Choroid plexus epithelial cell (primary cell): ENCODE measurements at regions not wholly inside any gene's neighbourhood (a gene's known extent, or its start where the extent isn't known, plus 50 kb on each side); places are given as distances from the start of the nearest gene placed in this dataset.

Experiments used
- DNase-seq: peaks from one replicate; pipeline ENCODE4 v3.0.0-alpha.2; 2010; ENCODE audit warnings: low read depth
- H3K4me3 ChIP-seq: 2 replicates; pipeline ENCODE4 v1.5.1; 2011; ENCODE audit warnings: low read depth, mild to moderate bottlenecking, control low read depth, low read length, moderate library complexity
- TF ChIP-seq, protein P1 (sequence below): conservative IDR thresholded peaks from 2 replicates; pipeline ENCODE4 v1.5.1; 2011; ENCODE audit warnings: low read depth, mild to moderate bottlenecking, control low read depth, inconsistent platforms, low read length, moderate library complexity

DNA sequence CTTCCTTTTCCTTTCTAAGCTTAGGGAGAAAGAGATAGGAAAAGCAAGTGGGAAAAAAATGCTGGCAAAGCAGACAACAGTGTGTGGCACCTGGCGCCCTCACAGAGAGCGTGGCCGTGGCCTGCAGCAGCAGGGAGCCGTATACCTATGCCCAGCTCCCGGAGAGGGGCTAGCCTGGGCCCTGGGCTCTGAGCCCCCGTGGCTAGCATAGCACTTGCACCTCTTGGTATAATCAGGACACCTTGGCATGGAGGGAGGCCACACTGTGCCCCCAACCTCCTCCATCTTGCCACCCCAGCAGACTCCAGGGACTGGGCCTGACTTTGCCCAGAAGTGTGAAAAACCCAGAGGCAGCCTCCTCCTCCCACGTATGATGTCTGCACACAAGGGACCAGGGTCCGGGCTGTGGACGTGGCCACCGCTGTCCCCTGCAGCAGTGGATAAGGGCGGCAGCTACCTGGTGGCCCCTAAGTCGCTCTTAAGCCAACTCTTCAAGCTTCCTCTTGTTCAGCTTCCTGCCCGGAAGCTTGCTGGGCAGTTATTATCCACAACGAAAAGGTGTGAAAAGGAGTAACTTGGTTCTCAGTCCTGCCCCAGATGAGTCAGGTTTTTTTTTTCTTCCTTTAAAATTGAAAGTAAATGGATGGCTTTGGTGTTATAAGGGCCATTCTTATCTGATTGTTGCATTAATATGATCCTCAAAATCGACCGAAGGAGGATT, 249.1 kb upstream of the PITRM1 start:
- TF ChIP-seq, protein P1, sequence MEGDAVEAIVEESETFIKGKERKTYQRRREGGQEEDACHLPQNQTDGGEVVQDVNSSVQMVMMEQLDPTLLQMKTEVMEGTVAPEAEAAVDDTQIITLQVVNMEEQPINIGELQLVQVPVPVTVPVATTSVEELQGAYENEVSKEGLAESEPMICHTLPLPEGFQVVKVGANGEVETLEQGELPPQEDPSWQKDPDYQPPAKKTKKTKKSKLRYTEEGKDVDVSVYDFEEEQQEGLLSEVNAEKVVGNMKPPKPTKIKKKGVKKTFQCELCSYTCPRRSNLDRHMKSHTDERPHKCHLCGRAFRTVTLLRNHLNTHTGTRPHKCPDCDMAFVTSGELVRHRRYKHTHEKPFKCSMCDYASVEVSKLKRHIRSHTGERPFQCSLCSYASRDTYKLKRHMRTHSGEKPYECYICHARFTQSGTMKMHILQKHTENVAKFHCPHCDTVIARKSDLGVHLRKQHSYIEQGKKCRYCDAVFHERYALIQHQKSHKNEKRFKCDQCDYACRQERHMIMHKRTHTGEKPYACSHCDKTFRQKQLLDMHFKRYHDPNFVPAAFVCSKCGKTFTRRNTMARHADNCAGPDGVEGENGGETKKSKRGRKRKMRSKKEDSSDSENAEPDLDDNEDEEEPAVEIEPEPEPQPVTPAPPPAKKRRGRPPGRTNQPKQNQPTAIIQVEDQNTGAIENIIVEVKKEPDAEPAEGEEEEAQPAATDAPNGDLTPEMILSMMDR, result no peak
- H3K4me3 ChIP-seq, result no peak overlapping the region
- DNase-seq, result no peak

DNA sequence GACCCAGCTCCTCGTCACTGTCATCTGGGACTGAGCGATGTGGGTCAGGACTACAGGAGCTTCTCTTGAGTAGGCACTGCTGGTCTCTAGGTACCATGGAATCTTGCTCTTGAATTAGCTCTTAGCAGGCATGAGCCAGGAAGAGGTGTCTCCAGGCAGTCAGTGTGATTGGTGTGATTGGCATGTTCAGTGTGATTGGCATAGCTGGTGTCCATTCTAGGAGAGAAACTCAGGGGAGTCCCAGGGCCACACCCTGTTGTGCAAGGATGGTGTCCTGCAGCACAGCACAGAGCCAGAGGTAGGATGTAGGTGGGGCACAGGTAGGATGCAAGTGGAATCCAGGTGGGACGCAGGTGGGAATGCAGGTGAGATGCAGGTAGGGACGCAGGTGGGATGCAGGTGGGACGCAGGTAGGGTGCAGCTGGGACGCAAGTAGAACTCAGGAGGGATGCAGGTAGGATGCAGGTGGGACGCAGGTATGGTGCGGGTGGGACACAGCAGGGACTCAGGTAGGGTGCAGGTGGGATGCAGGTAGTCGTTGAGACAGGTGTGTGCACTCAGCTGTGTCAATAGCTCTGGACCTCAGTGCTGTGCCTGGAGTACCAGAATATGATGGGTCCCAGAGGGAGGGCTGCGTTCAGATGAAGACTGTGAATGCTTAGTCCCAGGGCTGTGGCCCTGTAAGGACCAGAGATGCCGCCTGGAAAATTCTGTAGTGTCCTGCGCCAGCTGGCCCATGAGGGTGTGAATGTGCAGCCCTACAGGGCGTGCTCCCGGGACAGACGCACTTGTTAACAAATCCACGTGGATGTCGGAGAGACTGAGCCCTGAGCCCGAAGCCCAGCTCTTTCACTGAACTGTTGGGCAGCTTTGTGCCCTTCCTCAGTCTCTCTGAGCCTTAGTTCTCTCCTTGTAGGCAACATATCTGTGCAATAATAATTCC, 248.2 kb upstream of the PITRM1 start:
- TF ChIP-seq, protein P1, result no peak
- DNase-seq, result no peak
- H3K4me3 ChIP-seq, result no peak overlapping the region

DNA sequence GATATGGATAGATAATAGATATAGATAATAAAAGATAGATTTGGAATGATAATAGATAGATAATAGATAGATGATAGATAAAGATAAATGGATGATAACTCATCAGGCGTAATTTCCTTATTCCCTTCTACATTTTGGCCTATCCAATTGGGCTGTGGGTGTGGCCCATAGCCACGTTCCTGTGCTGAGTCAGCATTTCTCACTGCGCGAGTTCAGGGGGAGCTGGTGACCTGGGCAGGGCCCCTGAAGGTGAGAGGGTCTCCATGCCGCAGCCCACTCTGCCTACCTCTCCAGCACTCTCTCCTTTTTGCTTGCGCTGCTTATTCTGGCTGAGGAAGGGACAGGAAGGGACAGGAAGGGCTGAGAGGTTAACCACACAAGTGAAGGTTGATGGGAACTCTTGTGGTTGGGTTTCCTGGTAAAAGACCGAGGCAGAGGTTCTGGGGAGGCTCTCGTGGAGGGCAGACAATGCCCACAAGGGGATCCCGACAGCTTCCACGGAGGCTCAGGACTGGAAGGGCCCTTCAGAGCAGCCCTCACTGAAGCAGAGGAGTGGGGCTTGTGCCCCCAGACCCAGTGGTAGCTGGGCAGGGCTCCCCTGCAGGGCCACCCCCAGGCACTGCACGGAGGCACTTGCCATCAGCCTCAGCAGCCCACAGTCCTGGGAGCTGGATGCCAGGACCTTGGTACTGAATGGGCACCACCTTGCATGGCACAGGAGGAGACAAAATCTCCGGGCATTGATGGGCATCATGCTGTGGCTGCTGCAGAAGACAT, 247.3 kb upstream of the PITRM1 start:
- no peak overlapping the region for H3K4me3 ChIP-seq
- no peak for DNase-seq
- TF ChIP-seq, protein P1, result no peak

DNA sequence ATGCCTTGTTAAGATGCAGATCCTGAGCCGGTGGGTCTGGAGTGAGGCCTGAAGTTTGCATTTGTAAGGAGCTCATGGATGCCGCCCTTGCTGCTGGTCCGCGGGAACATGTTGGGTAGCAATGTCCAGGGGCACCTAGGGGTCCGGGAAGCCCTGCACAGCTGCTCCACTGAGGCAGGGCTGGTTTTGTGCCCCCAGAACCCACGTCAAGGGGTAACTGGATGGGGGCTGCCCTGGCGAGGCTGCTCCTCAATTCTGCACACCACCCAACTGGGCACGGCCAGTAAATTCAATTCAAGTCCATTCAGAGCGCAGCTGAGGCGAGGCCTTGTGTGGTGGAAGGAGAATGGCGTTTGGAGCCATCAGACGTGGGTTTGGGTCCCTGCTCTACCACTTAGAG, 246.3 kb upstream of the PITRM1 start:
- H3K4me3 ChIP-seq, result no peak overlapping the region
- DNase-seq, result no peak
- TF ChIP-seq, protein P1, result no peak

DNA sequence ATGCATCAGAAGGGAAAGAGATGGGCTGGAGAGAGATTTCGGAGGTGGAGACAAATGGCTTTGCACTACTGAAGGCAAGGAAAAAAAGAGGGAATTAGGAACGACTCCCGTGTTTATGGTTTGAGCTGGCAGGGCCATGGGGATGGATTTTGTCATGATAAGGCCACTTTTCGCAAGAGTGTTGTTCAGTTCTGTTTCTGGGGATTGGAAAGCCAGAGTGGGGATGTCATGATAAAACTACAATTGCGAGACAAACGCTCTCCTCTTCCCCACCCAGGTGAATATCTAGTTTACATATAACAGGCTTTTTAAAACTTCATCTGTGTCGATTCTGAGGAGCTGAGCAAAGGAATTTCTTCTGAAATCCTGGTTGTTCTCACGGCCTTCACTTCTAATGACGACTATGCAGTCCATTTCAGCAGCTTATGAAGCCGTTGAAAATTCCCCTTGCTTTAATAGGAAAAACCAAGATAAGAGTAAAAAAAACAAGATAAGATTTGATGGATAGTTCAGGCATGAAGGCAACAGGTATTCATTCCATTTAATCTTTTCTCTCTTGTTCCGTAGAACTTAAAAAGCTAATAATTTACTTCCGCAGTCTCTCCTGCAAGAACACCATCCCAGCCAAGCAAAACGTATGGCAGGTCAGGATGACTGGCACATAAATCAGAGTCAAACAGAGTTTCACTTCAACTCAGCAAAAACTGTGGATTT, 245.6 kb upstream of the PITRM1 start:
- DNase-seq, result no peak
- TF ChIP-seq, protein P1, result no peak

DNA sequence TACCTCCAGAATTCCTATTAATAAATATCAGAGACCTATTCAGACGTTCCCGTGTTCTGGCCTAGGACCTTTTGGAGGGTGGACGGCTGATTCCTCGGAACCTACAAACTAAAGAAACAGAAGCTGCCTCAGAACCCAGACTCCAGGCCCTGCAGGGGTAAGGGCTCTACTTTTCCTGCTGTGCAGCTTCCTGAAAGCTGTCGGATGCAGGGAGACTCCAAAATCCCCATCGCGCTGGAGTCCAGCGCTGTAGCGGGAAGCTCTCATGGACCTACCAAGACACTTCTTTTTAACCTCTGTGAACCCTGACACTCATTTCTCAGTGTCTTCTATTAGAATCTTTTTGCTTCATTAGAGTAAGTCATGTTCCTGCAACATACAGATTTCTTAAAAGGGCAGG, 244.5 kb upstream of the PITRM1 start:
- TF ChIP-seq, protein P1, result no peak
- no peak for DNase-seq
- H3K4me3 ChIP-seq, result no peak overlapping the region

More for the DNA sequence above, 245.6 kb upstream of the PITRM1 start:
- H3K4me3 ChIP-seq, result no peak overlapping the region
